ENCODE measurements at regions not wholly inside any gene's neighbourhood (a gene's known extent, or its start where the extent isn't known, plus 50 kb on each side); places are given as distances from the start of the nearest gene placed in this dataset.
"Not testable (repeated sequence)": the region's sequence is repeated elsewhere in the genome, so short reads cannot be mapped to it uniquely, and the experiment has no call there.

DNA sequence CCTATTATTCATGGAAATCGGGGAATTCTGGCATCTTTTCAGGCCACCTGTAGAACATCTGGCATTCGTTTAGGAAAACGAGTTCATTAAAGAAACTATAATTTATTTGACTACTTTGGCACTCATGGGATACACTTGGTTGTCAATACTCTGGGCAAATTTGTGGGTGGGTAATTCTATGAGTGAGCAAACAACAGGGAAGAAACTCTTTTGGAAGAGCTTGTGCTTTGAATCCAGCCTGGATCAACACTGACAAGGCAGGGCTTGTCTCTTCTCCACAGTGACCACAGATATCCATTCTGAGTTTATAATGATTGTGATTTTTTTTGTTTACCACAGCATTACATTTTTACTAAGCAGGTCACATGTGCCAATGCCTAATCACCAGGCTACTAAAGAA is 394.7 kb downstream of the THBS2 start:
- WGBS, 2 donors: 48 to 52% methylated on average over 3 of the region's 3 CpGs
- Histone ChIP-seq H3K4me3 (no peak overlapping the region), H3K27me3 (no peaks in the 10 kb centered on the region), H3K9me3 (no peaks in the 10 kb centered on the region), H3K27ac (no peak overlapping the region), H3K4me1 (no peaks in the 10 kb centered on the region), H3K36me3 (no peaks in the 10 kb centered on the region)
- DNase-seq (ENCODE audit: low spot score in 2 of 2): no peak
- TF ChIP-seq POLR2A (IDR thresholded peaks at IDR 0.05) (no peak), CTCF (IDR thresholded peaks at IDR 0.05) (no peak), EP300 (IDR thresholded peaks at IDR 0.05) (no peak)

DNA sequence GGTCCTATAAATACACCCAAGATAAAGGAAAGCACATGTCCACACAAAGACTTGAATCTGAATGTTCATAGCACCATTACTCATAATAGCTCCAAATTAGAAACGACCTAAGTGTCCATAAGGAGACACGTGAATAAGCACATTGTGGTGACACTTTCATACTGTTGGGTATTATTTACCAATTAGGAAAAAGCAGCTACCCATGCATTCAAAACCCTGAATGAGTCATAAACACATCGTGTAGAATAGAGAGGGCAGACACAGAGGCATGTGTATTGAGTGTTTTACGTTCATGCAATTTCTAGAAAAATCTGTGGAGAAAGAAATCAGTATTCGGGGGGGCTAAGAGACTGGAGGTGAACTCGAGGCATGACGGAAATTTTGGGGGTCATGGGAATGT is 396.7 kb downstream of the THBS2 start:
- H3K4me1 ChIP-seq: peaks cover 0 to 10% (median 3%) of the 10 kb centered on the region in 4 donors
- TF ChIP-seq POLR2A (IDR thresholded peaks at IDR 0.05): no peak
- no peak for TF ChIP-seq EP300 (IDR thresholded peaks at IDR 0.05)
- no peak for TF ChIP-seq CTCF (IDR thresholded peaks at IDR 0.05)
- H3K27ac ChIP-seq: no peak overlapping the region
- H3K27me3 ChIP-seq: no peaks in the 10 kb centered on the region
- no peaks in the 10 kb centered on the region for H3K36me3 ChIP-seq
- no peak for DNase-seq (ENCODE audit: low spot score in 2 of 2)
- H3K4me3 ChIP-seq: no peak overlapping the region
- H3K9me3 ChIP-seq: no peaks in the 10 kb centered on the region
- 48 to 55% methylated on average over 7 of the region's 7 CpGs for WGBS, 2 donors

DNA sequence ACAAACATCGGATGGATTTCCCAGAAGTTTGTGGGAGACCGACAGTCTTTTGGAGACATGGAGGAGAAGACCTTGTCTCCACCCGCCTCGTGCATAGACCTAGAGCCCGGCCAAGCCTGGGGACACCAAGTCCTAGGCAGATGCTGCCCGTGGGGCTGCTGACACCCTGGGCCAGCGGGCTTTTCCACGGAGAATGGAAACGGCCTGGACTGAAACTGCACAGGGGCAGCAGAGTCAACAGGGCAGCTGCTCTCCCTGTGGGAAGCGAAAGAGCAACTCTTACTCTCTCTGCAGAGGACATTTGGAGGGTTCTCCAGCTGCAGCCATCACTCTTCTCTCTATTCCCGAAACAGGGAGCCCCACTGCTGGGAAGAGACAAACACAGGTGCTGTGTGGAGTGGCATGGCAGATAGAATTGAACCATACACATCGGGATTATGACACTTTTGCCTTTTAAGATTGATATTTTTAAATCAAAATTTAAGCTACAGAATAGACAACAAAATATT is 401.2 kb downstream of the THBS2 start:
- H3K27ac ChIP-seq: no peak overlapping the region
- DNase-seq (ENCODE audit: low spot score in 2 of 2): no peak
- H3K36me3 ChIP-seq: no peaks in the 10 kb centered on the region
- no peaks in the 10 kb centered on the region for H3K9me3 ChIP-seq
- H3K4me1 ChIP-seq: peaks cover 0 to 19% (median 6%) of the 10 kb centered on the region in 4 donors
- H3K4me3 ChIP-seq: peak overlapping the region in 2 of 4 donors; percentile 19 to 36
- 60 to 82% methylated on average over 8 to 12 of the region's 12 CpGs for WGBS, 2 donors
- H3K27me3 ChIP-seq: no peaks in the 10 kb centered on the region
- TF ChIP-seq POLR2A (IDR thresholded peaks at IDR 0.05) (no peak), EP300 (IDR thresholded peaks at IDR 0.05) (no peak), CTCF (IDR thresholded peaks at IDR 0.05) (no peak)

GRCh38 chr6:168851460-168852375 is 401.9 kb downstream of the THBS2 start:
- H3K9me3 ChIP-seq: no peaks in the 10 kb centered on the region
- DNase-seq (ENCODE audit: low spot score in 2 of 2): no peak
- H3K4me3 ChIP-seq: peak overlapping the region; percentile 7 to 36 (median 25)
- TF ChIP-seq EP300 (IDR thresholded peaks at IDR 0.05) (no peak), CTCF (IDR thresholded peaks at IDR 0.05) (no peak), POLR2A (IDR thresholded peaks at IDR 0.05) (no peak)
- no peaks in the 10 kb centered on the region for H3K27me3 ChIP-seq
- no peaks in the 10 kb centered on the region for H3K36me3 ChIP-seq
- 63 to 64% methylated on average over 11 of the region's 11 CpGs for WGBS, 2 donors
- peaks cover 0 to 19% (median 6%) of the 10 kb centered on the region in 4 donors for H3K4me1 ChIP-seq
- H3K27ac ChIP-seq: peak overlapping the region in 1 of 4 donors; percentile 13

DNA sequence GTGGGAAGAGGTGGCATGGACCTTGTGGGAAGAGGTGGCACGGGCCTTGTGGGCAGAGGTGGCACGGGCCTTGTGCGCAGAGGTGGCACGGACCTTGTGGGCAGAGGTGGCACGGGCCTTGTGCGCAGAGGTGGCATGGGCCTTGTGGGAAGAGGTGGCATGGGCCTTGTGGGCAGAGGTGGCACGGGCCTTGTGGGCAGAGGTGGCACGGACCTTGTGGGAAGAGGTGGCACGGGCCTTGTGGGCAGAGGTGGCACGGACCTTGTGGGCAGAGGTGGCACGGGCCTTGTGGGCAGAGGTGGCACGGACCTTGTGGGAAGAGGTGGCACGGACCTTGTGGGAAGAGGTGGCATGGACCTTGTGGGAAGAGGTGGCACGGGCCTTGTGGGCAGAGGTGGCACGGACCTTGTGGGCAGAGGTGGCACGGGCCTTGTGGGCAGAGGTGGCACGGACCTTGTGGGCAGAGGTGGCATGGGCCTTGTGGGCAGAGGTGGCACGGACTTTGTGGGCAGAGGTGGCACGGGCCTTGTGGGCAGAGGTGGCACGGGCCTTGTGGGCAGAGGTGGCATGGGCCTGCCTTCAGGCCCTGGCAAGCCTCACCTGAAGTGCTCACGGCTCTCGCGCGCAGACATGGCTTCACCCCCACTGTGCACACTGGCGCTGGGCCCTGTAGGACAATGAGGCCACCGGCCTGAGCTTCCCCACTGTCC is 403.5 kb downstream of the THBS2 start:
- not testable (repeated sequence) for H3K27ac ChIP-seq; DNase-seq (ENCODE audit: low spot score in 2 of 2); H3K9me3 ChIP-seq; H3K27me3 ChIP-seq; H3K36me3 ChIP-seq; H3K4me3 ChIP-seq
- whole genome bisulfite sequencing, 2 donors: 85 to 88% methylated on average over 17 to 19 of the region's 26 CpGs
- H3K4me1 ChIP-seq: peaks cover 0 to 19% (median 6%) of the 10 kb centered on the region in 4 donors

All from tibial nerve (tissue), 4 donors.